GM19193 (cell line): ENCODE measurements at regions not wholly inside any gene's neighbourhood (a gene's known extent, or its start where the extent isn't known, plus 50 kb on each side); places are given as distances from the start of the nearest gene placed in this dataset.

Source experiments
- POLR2A ChIP-seq: IDR thresholded peaks from 4 replicates; pipeline ENCODE4 v1.6.1; 2011; ENCODE audit not compliant: insufficient read depth, insufficient read length; ENCODE audit errors: extremely low read depth

- no peak for TF ChIP-seq POLR2A
Observed at GRCh38 chr5:143605403-143606005, 202.0 kb upstream of the NR3C1 start.

DNA sequence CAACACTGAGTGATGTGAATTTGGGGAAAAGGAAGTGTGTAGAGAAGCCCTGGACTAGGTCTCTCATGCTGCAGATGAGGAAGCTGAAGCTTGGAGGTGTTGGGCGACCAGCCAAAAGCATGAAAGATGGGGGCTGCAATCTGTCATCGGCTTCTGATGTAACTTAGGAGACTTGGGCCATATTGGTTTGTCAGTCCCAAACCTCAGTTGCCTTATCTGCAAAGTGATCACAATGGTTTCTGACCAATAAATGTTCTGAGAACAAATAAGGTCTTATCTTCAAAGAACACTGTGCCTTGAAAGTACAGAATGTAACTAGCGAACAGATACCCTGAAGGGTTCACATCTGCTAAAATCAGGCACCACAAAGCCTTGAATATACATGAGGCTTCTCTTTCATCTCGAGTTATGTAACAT, 198.4 kb upstream of the NR3C1 start:
- TF ChIP-seq POLR2A = no peak

DNA sequence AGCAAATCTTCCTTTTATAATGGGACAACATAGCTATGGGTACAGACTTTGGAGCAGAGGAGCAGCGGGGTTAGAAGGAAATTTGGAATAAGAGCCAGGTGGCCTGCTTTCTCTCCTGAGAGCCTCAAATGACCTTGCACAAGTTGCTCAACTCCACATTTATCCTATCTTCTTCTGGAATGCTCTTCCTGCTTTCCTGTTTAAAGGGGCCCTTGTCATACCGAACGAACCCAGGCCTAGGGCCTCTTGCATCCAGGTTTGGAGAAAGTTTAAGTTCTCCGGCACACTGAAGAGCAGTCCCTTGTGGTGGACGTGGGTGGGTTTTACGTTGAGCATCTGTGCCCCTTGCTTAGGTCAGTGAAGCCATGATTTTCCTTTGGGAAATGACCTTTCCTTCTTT, 197.9 kb upstream of the NR3C1 start:
- no peak for TF ChIP-seq POLR2A

- TF ChIP-seq POLR2A = no peak
Observed at GRCh38 chr5:143600396-143601075, 197.1 kb upstream of the NR3C1 start.

- TF ChIP-seq POLR2A = no peak
Observed at GRCh38 chr5:143599474-143599873, 196.0 kb upstream of the NR3C1 start.

- TF ChIP-seq POLR2A = no peak
Observed at GRCh38 chr5:143596824-143597223, 193.3 kb upstream of the NR3C1 start.

DNA sequence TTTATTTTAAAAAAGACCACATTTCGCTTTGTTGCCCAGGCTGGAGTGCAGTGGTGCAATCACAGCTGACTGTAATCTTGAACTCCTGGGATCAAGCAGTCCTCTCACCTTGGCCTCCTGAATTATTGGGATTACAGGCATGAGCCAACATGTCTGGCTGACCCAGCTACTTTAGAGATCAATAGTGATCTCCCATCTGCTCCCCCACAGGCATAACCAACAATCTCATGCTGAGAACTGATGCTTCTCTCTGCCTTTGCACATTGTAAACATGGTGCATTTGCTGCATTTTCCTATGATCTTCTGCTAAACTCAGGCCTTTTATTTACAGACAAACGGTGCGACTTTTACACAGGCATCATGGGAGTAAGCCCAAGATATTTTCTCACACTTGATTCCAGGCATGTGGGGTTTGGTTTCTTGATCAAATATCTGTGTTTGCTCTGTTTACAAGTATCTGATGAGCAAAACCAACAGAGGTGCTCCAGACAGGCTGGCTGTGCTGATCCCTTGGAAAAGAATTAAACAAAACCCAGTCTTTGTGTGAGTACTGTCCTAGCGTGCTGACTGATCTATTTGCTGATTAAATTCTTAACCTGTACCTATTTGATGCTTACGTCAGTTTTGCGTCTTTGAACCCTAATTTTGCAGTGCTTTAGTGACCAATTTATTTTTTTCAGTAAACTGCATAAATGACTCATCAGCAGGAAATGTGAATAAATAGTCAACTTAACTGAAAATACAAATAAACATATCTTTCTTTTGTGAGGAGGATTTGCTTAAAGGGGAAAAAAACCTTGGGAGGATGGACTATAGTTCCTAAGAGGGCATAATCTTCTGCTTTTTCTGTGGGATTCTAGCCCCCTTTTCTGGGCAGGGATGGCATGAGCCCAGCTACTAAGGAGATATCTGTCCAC, 191.7 kb upstream of the NR3C1 start:
- TF ChIP-seq POLR2A = no peak

- TF ChIP-seq POLR2A = no peak
Observed at GRCh38 chr5:143593723-143594122, 190.2 kb upstream of the NR3C1 start.

- TF ChIP-seq POLR2A = peak; percentile 36
Observed at GRCh38 chr5:143592648-143593047, 189.2 kb upstream of the NR3C1 start.

- TF ChIP-seq POLR2A = no peak
Observed at GRCh38 chr5:143588933-143589662, 185.6 kb upstream of the NR3C1 start.

GRCh38 chr5:143586781-143587362, 183.4 kb upstream of the NR3C1 start:
- TF ChIP-seq POLR2A = no peak

DNA sequence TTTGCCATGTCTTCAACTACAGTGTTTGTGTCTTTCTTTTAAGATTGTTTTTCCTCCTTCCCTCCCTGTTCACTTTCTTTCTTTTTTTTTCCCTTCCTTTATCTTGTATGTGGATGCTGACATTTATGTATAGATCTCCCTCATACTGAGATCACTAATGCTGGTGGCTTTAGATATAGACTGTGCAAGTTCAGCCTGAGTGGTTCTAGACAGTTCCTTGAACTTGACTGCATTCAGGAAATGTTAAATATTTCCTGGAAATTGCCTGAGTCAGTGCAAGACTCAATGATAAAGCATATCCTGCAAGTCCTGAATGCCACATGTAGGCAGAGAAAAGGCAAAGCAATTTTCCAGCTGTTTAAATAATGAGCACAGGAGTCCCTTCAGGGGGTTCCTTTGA, 182.5 kb upstream of the NR3C1 start:
- TF ChIP-seq POLR2A = no peak

DNA sequence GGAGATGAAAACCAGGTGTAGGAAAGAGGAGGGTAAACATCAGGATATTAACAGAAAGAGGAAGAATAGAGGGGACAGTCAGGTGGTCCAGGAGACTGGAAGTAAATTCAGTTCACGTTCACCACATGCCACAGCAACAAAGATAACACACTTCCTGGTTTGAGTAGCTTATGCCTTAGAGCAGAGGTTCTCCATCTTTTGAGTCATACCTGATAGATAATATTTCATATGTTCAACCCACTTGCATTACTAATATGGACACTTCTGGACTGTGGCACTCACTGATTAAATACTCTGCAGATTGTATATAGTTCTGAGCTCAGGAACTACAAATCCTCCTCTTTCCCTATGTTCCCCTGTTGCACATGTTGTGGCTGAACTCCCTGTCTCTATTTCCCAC, 179.9 kb upstream of the NR3C1 start:
- no peak for TF ChIP-seq POLR2A

DNA sequence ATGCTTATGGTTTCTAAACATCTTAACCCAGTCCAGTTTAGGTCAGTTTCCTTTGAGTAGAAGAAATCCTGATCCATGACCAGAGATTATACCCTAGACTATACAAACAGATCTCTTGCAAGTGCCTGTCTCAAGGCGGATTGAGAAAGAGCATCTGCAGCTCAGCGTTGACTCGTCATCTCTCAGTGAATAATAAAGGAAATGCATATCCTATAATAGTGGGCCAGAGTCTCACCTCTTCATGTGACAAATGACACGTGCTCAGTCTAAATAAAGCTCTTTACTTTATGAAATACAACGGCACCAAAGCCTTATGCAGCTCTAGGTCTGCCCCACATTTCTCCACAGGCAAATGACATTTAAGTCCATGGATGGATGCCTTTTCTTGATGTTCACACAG, 179.4 kb upstream of the NR3C1 start:
- TF ChIP-seq POLR2A = no peak

GRCh38 chr5:143582176-143582575, 178.7 kb upstream of the NR3C1 start:
- TF ChIP-seq POLR2A = no peak
